Upper lobe of left lung (tissue), 4 donors: ENCODE measurements at regions not wholly inside any gene's neighbourhood (a gene's known extent, or its start where the extent isn't known, plus 50 kb on each side); places are given as distances from the start of the nearest gene placed in this dataset.

Source experiments
- CTCF ChIP-seq, 6 experiments: fragments of 450-650 bp in 4 of 6; fragments of 200-600 bp in 2 of 6; sonication (generic) in 2 of 6; IDR thresholded peaks; one replicate each; pipeline ENCODE4 v1.5.1; 2016 to 2019; ENCODE audit warnings: antibody characterized with exemption in 6 of 6
- EP300 ChIP-seq, 4 donors: sonication (generic); formaldehyde crosslinking; IDR thresholded peaks; one replicate each; pipeline ENCODE4 v1.5.1; 2017; ENCODE audit warnings: antibody characterized with exemption in 4 of 4, control low read depth in 2 of 4
- POLR2A ChIP-seq, 4 donors: fragments of 450-650 bp; IDR thresholded peaks; one replicate each; pipeline ENCODE4 v1.5.1; 2016 to 2017; ENCODE audit warnings: antibody characterized with exemption in 4 of 4, mild to moderate bottlenecking in 2 of 4
- POLR2AphosphoS5 ChIP-seq, 2 donors: sonication (generic); formaldehyde crosslinking; IDR thresholded peaks; one replicate each; pipeline ENCODE4 v1.5.1; 2017; ENCODE audit warnings: antibody characterized with exemption in 2 of 2

GRCh38 chr15:46034755-46035154, 399.9 kb downstream of the SQOR start:
- TF ChIP-seq CTCF (IDR thresholded peaks at IDR 0.05) (no peak), EP300 (IDR thresholded peaks at IDR 0.05) (no peak), POLR2A (IDR thresholded peaks at IDR 0.05) (no peak), POLR2AphosphoS5 (IDR thresholded peaks at IDR 0.05) (no peak)
